GM12874 (cell line): ENCODE measurements at regions not wholly inside any gene's neighbourhood (a gene's known extent, or its start where the extent isn't known, plus 50 kb on each side); places are given as distances from the start of the nearest gene placed in this dataset.
A peak's percentile ranks its signal among the peaks of the same experiment; 100 is the strongest.

Experiments used
- TF ChIP-seq, protein P1 (sequence below): IDR thresholded peaks from 2 replicates; pipeline ENCODE4 v1.5.1; 2011; ENCODE audit warnings: low read depth, mild to moderate bottlenecking, control low read depth, low read length, moderate library complexity; ENCODE audit not compliant: insufficient read depth

DNA sequence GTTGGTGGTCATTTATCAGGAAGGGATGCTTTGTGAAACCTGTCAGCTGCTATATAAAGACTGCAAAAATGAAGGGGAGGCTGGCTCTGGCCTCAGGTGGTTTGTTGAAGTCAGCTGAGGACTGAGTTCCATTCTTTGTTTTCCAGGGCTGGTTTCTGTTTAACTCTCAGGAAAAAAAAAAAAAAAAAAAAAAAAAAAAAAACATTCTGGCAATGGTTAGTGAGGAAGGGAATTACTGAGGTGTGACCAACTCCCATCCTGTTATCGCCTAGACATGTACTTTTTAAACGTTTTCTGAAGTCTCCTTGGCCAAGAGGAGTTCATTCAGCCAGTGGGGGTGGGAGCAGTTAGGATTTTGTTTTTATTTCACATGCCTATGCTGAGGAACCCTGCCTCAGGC, 316.3 kb downstream of the OXSM start:
- TF ChIP-seq, protein P1, sequence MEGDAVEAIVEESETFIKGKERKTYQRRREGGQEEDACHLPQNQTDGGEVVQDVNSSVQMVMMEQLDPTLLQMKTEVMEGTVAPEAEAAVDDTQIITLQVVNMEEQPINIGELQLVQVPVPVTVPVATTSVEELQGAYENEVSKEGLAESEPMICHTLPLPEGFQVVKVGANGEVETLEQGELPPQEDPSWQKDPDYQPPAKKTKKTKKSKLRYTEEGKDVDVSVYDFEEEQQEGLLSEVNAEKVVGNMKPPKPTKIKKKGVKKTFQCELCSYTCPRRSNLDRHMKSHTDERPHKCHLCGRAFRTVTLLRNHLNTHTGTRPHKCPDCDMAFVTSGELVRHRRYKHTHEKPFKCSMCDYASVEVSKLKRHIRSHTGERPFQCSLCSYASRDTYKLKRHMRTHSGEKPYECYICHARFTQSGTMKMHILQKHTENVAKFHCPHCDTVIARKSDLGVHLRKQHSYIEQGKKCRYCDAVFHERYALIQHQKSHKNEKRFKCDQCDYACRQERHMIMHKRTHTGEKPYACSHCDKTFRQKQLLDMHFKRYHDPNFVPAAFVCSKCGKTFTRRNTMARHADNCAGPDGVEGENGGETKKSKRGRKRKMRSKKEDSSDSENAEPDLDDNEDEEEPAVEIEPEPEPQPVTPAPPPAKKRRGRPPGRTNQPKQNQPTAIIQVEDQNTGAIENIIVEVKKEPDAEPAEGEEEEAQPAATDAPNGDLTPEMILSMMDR, result no peak

DNA sequence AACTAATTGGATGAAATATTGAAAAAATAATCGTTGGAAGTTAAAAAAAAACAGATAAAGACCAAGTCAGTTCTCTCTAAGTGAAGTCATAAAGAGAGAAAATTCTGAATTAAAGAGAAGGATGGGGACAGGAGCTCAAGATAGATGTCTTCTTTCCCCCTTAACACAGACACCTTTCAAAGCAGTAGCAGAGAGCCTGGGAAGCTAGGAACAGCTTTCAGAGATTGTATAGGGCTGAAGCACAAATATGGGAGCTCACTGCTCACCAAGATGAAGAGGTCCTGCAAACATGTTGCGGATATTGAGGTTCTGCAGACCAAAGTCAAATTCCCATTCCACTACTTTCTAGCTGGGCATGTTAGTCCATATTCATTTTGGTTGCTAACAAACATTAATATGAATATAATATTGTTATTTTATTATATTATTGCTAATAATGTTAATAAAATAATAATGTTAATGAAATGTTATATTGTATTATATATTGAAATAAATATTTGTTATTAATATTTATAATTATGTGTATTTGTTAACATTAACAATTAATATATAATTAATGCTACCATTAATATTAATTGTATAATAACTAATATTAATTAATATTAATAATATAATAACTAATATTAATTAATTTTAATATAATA, 319.1 kb downstream of the OXSM start:
- TF ChIP-seq, protein P1, result no peak

DNA sequence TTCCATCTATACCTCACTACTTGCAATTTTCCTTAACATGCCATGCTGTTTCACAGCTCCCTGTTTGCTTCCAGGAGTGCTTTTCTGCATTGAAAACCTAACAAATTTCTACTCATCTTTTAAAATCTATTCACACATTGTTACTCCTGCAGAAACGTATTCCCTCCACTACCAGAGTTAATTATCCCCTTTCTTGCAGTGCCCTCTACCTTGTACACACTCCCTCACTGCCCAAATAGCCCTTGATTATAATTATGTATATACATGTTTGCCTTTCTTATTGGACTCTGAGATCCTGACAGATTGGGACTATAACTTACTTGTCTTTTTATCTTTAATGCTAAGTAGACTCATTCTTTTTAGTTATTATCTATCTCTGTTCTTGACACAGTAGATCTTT, 325.0 kb downstream of the OXSM start:
- TF ChIP-seq, protein P1, result no peak

DNA sequence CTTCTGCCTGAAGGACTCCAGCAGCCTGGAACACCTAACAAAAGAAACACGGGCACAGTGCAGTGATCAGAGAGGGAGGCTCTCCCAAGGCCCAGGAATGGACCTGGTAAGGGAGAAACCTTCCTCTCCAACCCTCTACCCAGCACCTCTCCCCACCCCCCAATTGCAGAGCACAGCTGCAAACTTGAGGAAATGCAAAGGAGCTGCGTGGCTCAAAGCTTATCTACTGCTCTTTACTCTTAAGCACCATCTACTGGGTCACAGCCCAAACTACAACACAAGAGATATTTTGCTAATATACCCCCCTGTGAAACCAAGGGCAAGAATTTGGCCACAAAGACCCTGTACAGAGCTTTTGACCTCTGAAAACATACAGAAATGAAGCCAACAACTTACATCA, 328.3 kb downstream of the OXSM start:
- TF ChIP-seq, protein P1, result peak; percentile 28; the same call in 1 of the 2 replicates

DNA sequence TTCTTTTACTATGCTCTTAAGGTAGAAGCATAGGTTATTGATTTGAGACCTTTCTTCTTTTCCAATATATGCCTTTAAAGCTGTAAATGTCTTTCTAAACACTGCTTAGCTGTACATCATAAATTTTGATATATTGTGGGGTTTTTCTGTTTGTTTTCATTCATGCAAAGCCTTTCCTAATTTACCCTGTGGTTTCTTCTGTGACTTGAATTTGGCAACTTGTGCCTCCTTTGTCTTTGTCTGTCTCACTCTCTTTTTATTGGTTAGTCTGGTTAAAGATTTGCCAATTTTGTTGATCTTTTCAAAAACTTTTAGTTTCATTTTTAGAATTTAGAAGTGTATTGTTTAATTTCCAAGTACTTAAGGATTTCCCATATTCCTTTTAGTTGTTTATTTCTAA, 343.1 kb downstream of the OXSM start:
- TF ChIP-seq, protein P1, result no peak

DNA sequence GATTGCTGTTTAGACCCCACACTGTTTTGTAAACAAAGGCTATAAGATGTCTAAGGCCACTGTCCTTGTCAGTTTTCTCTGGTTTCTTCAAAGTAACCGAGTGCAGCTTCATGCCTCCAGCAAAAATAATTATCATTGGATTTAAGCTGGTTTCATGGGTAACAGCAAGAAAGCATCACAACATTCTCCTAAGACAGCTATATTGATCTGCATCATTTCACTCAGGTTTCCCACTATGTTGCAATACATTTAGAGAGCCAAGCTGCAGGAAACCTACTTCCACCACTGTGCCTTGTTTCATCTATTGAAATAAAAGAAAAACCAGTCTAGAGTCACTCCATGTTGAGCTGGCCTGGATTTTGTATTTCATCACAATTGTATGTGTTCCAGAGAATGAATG, 351.4 kb downstream of the OXSM start:
- TF ChIP-seq, protein P1, result no peak

DNA sequence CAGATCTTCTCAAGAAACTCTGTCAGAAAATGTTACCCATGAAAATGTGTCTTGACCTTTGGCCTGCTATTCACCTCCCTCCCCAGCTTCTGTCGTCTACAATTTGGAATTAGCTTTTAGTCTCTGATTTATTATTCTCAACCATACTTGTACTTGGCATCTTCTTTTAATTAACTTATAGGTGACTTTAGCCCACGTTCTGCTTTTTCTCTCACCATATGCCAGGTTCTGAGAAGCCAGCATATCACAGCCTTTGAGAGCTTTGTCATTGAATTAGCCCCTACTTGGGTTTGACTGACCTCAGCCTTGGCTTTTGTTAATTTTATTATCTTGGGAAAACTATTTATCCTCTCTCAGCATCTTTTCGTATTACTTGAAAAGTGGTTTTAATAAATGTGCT, 355.9 kb downstream of the OXSM start:
- TF ChIP-seq, protein P1, result no peak

DNA sequence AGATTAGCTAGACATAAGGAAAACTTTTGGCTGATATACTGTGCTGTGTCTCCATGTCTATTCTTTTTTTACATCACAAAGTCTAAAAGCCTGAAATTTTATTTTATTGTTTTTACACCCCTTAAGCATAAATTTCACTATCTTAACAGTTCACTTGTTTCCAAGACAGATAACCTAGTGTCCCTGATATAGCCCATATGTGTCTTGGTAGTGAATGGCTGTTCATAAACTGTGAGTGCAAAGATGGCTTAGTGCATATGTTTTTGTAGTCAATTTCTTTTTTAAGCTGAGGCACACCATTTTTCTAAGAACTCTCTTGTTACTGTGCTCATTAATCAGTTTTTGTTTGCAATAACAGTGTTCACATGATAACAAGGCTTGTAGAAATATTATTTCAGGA, 381.1 kb downstream of the OXSM start:
- TF ChIP-seq, protein P1, result no peak
